Natural killer cell treated with Interleukin-12 subunit alpha and Interleukin-12 subunit beta and Interleukin-15 and Interleukin-18, amount 100 ng/mL, for 72 hours (primary cell): ENCODE measurements at regions not wholly inside any gene's neighbourhood (a gene's known extent, or its start where the extent isn't known, plus 50 kb on each side); places are given as distances from the start of the nearest gene placed in this dataset.
"Not testable (repeated sequence)": the region's sequence is repeated elsewhere in the genome, so short reads cannot be mapped to it uniquely, and the experiment has no call there.

Source experiments
- ATAC-seq, 2 donors: fragments of 150-1000 bp; cut with Tn5 transposase in 1 of 2; sonication (Bioruptor Pico), chemical (Tn5 transposase) in 1 of 2; 2 replicates each; pipeline ENCODE4 v1.10.0; 2021
- DNase-seq: peaks from one replicate; pipeline ENCODE4 v3.0.0; 2022; ENCODE audit warnings: low spot score
- H3K27ac Mint-ChIP-seq, 2 donors: 1 replicate in 1 of 2; 2 replicates in 1 of 2; pipeline ENCODE4 v1.8.0; 2022; ENCODE audit warnings: mixed read lengths in 2 of 2, mild to moderate bottlenecking in 1 of 2, moderate library complexity in 1 of 2
- H3K27me3 Mint-ChIP-seq, 2 donors: 1 replicate in 1 of 2; 2 replicates in 1 of 2; pipeline ENCODE4 v1.8.0; 2022; ENCODE audit warnings: mixed read lengths in 2 of 2
- H3K36me3 Mint-ChIP-seq: one replicate; pipeline ENCODE4 v1.8.0; 2022; ENCODE audit warnings: mixed read lengths
- H3K4me1 Mint-ChIP-seq, 2 donors: 1 replicate in 1 of 2; 2 replicates in 1 of 2; pipeline ENCODE4 v1.8.0; 2022; ENCODE audit warnings: low read depth in 2 of 2, mixed read lengths in 2 of 2, mild to moderate bottlenecking in 1 of 2
- H3K4me3 Mint-ChIP-seq: one replicate; pipeline ENCODE4 v1.8.0; 2022; ENCODE audit warnings: mixed read lengths
- H3K9me3 Mint-ChIP-seq: 2 replicates; pipeline ENCODE4 v1.8.0; 2022; ENCODE audit warnings: mixed read lengths

DNA sequence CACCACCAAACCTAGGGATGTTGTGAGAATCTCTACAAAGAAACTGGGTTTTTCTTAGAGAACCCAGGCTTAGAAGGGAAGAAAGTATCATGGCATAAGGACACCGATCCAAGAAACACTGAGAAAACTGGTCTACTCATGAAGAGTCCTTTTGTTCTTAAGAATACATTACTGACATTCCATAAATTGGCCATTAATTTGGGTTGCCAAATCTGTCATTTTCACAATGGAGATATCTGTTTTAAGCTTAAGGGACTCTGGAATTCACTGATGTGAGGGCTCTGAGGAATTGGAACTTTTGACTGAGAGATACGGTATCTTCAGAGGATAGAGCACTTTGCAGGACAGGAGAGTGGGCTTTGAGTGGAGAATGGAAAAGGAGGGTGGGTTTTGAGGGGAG is 315.3 kb upstream of the ZNF608 start:
- Mint-ChIP-seq H3K4me3 (no peak overlapping the region), H3K27me3 (peaks cover 0 to 4% of the 10 kb centered on the region in 2 donors), H3K27ac (no peak overlapping the region), H3K4me1 (no peaks in the 10 kb centered on the region), H3K9me3 (no peaks in the 10 kb centered on the region), H3K36me3 (no peaks in the 10 kb centered on the region)
- ATAC-seq (no peak), DNase-seq (no peak)

DNA sequence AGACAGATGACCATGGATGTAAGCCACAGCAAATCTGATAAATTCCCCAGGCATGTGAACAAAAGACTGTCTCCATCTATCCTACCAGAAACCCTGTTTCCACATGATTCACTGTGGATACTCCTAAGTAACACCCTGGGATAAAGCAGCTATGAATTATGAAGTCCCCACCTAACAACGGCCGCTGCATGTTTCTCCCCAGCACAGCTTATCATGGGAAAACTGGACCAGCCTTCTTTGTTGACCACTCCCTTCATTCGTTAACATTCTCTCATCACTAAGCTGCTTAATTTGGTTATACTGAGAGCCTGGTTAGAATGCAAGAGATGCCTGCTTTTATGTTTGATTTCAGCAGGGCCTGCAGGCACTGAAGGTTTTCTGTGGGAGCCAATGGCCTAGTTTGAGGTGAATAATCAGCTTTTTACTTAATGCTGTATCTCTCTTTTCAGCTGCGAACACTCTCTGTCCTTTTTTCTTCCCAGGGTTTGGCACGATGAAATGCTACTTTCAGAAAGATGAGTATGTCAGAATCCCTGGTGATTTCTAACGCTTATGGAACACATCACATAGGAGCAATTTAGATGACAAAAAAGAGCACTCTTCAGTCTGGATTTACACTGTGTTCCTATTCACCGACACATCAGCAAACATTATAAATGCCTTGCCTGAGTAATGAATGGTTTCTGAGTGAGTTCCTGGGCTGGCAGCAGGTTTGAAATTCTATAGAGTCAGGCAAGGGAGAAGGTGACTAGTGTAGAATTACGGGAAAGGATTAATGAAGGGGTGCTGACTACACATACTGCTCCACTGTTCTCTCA is 318.4 kb upstream of the ZNF608 start:
- Mint-ChIP-seq H3K27ac (no peak overlapping the region), H3K36me3 (peaks cover 5% of the 10 kb centered on the region), H3K9me3 (peaks cover 4% of the 10 kb centered on the region), H3K4me1 (no peaks in the 10 kb centered on the region), H3K4me3 (no peak overlapping the region), H3K27me3 (peaks cover 0 to 2% of the 10 kb centered on the region in 2 donors)
- ATAC-seq (no peak), DNase-seq (no peak)

DNA sequence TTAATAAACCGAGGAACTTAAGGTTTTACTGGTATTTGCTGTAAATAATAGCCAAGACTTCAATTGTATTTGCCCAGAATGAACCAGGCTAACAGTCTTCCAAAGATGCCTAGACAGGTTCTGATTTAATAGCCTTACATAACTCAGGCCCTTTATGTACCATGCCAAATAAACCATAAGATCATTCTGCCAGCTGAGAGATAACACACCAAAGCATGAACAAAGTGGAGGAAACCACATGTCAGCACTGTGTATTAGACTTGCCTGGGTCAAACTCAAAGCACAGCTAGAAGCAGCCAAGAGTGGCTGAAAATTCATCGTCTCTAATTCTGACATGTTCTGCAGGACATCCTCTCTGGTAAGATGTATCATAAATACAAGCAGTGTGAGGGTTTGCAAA is 319.3 kb upstream of the ZNF608 start:
- H3K27me3 Mint-ChIP-seq = peaks cover 0 to 2% of the 10 kb centered on the region in 2 donors
- DNase-seq (no peak), ATAC-seq (no peak)
- peaks cover 5% of the 10 kb centered on the region for H3K9me3 Mint-ChIP-seq
- H3K27ac Mint-ChIP-seq = no peak overlapping the region
- H3K36me3 Mint-ChIP-seq = peaks cover 10% of the 10 kb centered on the region
- H3K4me3 Mint-ChIP-seq = no peak overlapping the region
- no peaks in the 10 kb centered on the region for H3K4me1 Mint-ChIP-seq

DNA sequence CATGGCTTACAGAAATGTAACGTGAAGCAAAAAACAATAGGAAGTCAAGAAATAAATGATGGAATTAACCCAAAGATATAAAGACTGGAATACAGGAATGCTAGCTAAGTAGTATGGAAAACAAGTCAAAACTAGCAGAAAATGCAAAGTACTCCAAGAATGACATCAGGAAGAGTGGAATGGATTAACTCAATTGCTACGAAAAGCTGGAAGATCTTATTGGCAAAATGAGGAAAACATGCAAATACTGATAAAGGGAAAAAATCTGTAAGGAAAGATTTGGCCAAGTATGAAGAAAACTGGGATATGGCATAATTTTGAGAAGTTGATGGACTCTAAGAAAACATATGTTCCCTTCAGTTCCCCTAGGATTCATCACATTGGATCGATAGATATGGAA is 324.5 kb upstream of the ZNF608 start:
- H3K36me3 Mint-ChIP-seq = peaks cover 32% of the 10 kb centered on the region

DNA sequence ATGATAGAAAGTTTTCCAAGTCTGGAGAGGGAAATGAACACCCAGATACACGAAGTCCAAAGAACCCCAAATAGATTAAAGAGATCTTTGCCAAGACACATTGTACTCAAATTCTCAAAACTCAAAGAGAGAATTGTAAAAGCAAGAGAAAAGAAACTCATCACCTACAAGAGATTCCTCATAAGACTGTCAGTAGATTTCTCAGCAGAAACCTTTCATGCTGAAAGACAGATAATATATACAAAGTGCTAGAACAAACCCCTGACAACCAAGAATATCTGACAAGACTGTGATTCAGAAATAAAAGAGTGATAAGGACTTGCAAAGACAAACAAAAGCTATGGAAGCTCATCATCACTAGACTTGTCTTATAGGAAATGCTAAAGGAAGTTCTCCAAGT is 326.7 kb upstream of the ZNF608 start:
- DNase-seq = no peak
- H3K27ac Mint-ChIP-seq = no peak overlapping the region
- no peaks in the 10 kb centered on the region for H3K4me1 Mint-ChIP-seq
- no peak for ATAC-seq
- peaks cover 0 to 3% of the 10 kb centered on the region in 2 donors for H3K27me3 Mint-ChIP-seq
- peaks cover 30% of the 10 kb centered on the region for H3K9me3 Mint-ChIP-seq
- no peak overlapping the region for H3K4me3 Mint-ChIP-seq
- H3K36me3 Mint-ChIP-seq = peaks cover 32% of the 10 kb centered on the region

More for the DNA sequence above, 324.5 kb upstream of the ZNF608 start:
- Mint-ChIP-seq H3K4me1 (no peaks in the 10 kb centered on the region), H3K27ac (no peak overlapping the region), H3K9me3 (peaks cover 30% of the 10 kb centered on the region), H3K27me3 (peaks cover 0 to 3% of the 10 kb centered on the region in 2 donors), H3K4me3 (no peak overlapping the region)
- no peak for ATAC-seq
- DNase-seq = no peak

DNA sequence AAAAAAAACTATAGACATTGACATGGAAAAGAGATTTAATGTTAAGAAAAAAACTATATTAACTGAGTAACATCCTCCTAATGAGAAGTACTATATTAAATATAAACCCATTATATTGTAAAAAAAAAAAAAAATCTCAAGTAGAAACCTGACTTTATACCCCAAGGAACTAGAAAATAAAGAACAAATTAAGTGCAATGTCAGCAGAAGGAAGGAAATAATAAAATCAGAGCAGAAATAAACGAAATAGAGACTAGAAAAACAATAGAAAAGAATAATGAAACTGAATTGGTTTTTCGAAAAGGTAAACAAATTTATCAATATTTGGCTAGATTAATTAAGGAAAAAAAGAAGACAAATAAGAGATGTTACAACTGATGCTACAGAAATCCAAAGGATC is 329.1 kb upstream of the ZNF608 start:
- Mint-ChIP-seq H3K27me3 (peaks cover 0 to 3% of the 10 kb centered on the region in 2 donors), H3K4me1 (no peaks in the 10 kb centered on the region), H3K4me3 (no peak overlapping the region), H3K9me3 (peaks cover 26% of the 10 kb centered on the region), H3K27ac (no peak overlapping the region), H3K36me3 (peaks cover 23% of the 10 kb centered on the region)
- no peak for DNase-seq
- ATAC-seq = no peak

DNA sequence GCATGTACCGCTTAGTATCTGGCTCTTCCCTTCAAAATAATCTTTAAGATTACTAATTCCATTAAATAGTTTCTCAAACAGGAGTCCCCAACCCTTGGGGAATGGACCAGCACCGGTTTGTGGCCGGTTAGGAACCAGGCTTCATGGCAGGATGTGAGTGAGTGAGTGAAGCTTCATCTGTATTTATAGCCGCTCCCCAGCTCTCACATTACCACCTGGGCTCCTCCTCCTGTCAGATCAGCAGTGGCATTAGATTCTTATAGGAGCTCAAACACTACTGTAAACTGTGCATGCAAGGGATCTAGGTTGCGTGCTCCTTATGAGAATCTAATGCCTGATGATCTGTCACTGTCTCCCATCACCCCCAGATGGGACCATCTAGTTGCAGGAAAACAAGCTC is 332.6 kb upstream of the ZNF608 start:
- not testable (repeated sequence) for ATAC-seq, H3K4me1 Mint-ChIP-seq, H3K36me3 Mint-ChIP-seq, H3K27ac Mint-ChIP-seq, DNase-seq, H3K9me3 Mint-ChIP-seq, H3K4me3 Mint-ChIP-seq, H3K27me3 Mint-ChIP-seq

DNA sequence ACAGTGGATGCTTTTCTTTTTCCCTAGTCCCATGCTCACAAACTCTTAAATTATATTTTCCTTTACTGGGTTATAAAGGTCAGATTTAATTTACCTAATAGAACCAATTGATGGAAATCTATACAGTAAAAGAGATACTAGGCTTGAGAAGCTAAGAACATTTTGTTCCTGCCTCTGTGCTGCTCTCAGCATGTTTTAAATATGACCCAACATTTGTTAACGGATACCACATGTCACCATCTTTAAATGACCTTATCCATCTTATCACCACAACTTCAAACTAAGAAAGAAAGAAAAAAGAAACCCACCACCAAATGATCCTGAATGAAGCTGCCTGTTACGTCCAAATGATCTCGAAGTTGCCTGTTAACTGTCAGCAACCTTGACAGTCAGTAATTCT is 334.7 kb upstream of the ZNF608 start:
- no peak overlapping the region for H3K27ac Mint-ChIP-seq
- H3K36me3 Mint-ChIP-seq = no peaks in the 10 kb centered on the region
- H3K27me3 Mint-ChIP-seq = no peaks in the 10 kb centered on the region
- H3K4me1 Mint-ChIP-seq = no peaks in the 10 kb centered on the region
- DNase-seq (no peak), ATAC-seq (no peak)
- peaks cover 3% of the 10 kb centered on the region for H3K9me3 Mint-ChIP-seq
- H3K4me3 Mint-ChIP-seq = no peak overlapping the region

DNA sequence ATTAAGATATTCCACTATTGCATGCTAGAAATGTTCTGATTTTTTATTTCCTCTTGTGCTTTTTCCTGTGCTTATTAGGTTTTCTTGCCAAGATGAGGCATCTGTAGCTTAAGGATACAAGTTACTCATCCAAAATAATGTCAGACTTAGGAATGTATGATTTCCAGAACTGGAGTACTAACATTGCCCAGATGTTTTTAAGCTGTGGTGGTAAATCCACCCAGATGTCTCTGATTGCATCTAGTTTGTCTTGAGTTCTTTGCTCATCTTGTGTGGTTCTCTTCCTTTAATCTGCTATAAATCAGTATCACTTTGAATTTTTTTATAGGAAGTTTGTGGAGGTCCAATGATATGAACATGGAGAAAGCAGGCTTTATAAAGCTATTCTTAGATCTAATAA is 337.5 kb upstream of the ZNF608 start:
- H3K36me3 Mint-ChIP-seq = no peaks in the 10 kb centered on the region
- no peaks in the 10 kb centered on the region for H3K4me1 Mint-ChIP-seq
- H3K27ac Mint-ChIP-seq = no peak overlapping the region
- ATAC-seq (no peak), DNase-seq (no peak)
- no peak overlapping the region for H3K4me3 Mint-ChIP-seq
- no peaks in the 10 kb centered on the region for H3K27me3 Mint-ChIP-seq
- H3K9me3 Mint-ChIP-seq = peaks cover 3% of the 10 kb centered on the region

DNA sequence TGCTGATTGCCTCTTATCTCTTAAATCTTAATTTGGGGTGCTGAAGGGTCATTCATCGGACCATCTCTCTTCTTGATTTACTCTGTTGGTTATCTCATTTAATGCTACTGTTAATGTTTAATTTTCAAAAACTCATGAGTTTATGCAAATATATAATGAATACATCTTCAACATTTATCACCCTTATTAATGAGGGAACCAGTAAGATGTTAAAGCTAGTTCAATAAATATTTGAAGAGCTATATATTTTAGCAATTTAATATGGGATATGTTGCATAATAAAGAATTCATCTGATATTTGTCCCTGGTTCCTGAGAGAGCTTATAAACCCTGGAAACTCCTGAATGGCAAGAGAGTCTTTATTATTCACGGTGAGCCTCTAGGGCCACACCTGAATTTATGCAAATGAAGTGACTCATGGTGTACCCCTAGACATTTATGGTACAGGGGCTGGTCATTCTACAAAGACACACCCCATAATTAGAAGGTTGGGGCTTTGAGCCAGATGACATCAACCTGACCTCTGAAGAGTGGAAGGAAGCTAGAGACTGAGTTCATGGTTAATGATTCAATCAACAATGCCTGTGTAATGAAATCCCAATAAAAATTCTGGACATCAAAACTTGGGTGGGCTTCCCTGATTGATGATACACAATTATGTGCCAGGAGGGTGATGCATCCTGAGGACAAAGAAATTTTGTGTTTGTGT is 339.5 kb upstream of the ZNF608 start:
- H3K4me3 Mint-ChIP-seq = no peak overlapping the region
- no peaks in the 10 kb centered on the region for H3K36me3 Mint-ChIP-seq
- H3K9me3 Mint-ChIP-seq = peaks cover 3% of the 10 kb centered on the region
- DNase-seq (no peak), ATAC-seq (no peak)
- H3K27me3 Mint-ChIP-seq = no peaks in the 10 kb centered on the region
- H3K4me1 Mint-ChIP-seq = no peaks in the 10 kb centered on the region
- H3K27ac Mint-ChIP-seq = no peak overlapping the region

DNA sequence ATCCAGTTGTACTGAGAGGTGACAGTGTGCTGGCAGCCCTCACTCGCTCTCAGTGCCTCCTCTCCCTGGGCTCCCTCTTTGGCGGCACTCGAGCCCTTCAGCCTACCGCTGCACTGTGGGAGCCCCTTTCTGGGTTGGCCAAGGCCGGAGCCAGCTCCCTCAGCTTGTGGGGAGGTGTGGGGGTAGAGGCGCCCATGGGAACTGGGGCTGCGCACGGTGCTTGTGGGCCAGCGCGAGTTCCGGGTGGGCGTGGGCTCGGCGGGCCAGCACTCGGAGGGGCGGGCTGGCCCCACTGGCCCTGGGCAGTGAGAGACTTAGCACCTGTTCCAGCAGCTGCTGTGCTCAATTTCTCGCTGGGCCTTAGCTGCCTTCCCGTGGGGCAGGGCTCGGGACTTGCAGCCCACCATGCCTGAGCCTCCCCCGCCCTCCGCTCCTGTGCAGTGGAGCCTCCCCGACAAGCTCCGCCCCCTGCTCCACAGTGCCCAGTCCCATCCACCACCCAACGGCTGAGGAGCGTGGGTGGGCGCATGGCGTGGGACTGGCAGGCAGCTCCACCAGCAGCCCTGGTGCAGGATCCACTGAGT is 342.2 kb upstream of the ZNF608 start:
- H3K4me3 Mint-ChIP-seq = no peak overlapping the region
- no peak overlapping the region for H3K27ac Mint-ChIP-seq

DNA sequence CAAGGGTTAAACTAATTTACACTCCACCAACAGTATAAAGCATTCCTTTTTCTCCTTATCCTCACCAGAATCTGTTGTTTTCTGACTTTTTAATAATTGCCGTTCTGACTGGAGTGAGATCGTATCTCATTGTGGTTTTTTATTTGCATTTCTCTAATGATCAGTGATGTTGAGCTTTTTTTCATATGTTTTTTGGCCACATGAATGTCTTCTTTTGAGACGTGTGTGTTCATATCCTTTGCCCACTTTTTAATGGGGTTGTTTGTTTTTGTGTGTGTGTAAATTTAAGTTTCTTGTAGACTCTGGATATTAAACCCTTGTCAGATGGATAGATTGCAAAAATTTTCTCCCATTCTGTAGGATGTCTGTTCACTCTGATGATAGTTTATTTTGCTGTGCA is 345.7 kb upstream of the ZNF608 start:
- ATAC-seq, H3K9me3 Mint-ChIP-seq, H3K4me3 Mint-ChIP-seq, H3K27me3 Mint-ChIP-seq, H3K36me3 Mint-ChIP-seq, H3K27ac Mint-ChIP-seq, H3K4me1 Mint-ChIP-seq, DNase-seq: not testable (repeated sequence)

More for the DNA sequence above, 342.2 kb upstream of the ZNF608 start:
- Mint-ChIP-seq H3K27me3 (no peaks in the 10 kb centered on the region), H3K4me1 (no peaks in the 10 kb centered on the region), H3K9me3 (no peaks in the 10 kb centered on the region), H3K36me3 (peaks cover 5% of the 10 kb centered on the region)
- ATAC-seq = no peak
- no peak for DNase-seq

DNA sequence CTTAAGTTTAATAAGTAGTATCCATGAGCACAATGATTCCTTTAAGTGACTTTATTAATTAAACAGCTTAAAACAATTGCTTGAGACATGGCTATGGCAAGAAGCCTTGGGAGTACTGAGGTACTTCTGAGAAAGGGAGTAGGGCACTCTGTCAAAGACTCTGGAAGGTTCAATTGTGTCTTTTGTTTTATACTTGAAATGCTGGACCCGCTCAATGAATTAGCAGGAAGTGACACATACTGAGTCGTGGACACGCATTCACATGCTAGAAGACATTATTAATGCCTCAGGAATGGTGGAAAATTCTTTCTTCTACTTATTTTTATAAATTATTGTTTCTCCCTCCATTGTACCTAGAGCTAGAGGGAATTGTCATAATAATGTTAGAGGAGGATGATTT is 347.3 kb upstream of the ZNF608 start:
- DNase-seq = no peak
- Mint-ChIP-seq H3K4me3 (no peak overlapping the region), H3K9me3 (no peaks in the 10 kb centered on the region), H3K4me1 (no peaks in the 10 kb centered on the region), H3K36me3 (peaks cover 5% of the 10 kb centered on the region), H3K27me3 (no peaks in the 10 kb centered on the region), H3K27ac (no peak overlapping the region)
- no peak for ATAC-seq

DNA sequence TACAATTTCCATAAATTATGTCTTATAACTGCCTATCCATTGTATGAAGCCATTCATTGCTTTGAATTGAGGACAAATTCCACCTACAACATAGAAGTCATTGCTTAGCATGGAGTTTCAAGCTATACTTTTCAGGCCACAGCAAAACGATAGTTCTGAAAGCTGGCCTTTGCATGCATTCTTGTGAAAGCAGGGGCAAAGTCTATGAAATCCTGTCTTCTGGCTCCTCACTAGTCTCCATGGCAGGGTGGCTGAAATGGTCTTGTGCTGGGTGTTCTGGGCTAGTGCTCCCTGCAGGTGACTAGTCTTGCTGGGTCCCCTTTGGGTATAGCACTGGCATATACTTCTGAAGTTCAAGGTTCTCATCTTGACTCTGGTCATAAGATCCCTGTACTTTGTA is 353.9 kb upstream of the ZNF608 start:
- H3K9me3 Mint-ChIP-seq = no peaks in the 10 kb centered on the region
- H3K36me3 Mint-ChIP-seq = no peaks in the 10 kb centered on the region
- H3K27me3 Mint-ChIP-seq = no peaks in the 10 kb centered on the region
- no peaks in the 10 kb centered on the region for H3K4me1 Mint-ChIP-seq
- H3K4me3 Mint-ChIP-seq = no peak overlapping the region
- no peak for DNase-seq
- H3K27ac Mint-ChIP-seq = no peak overlapping the region
- ATAC-seq = no peak
